ENCODE measurements at regions not wholly inside any gene's neighbourhood (a gene's known extent, or its start where the extent isn't known, plus 50 kb on each side); places are given as distances from the start of the nearest gene placed in this dataset.
"Not testable (repeated sequence)": the region's sequence is repeated elsewhere in the genome, so short reads cannot be mapped to it uniquely, and the experiment has no call there.

DNA sequence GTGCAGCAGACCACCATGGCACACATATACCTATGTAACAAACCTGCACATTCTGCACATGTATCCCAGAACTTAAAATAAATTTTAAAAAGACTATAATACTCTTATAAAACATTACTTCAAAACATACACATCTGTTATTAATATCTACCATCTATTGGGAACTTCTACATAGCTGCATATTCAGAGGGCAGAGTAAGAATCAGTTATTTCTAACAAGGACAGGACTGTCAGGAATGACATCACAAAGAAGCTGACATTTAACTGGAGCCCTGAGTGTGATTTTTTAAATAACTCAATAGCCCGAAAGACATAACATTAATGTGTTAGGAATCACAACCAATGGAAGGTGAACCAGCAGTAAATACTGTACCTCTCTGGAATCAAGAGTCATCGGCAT is 276.7 kb upstream of the ECI2 start:
- no peak for DNase-seq (ENCODE audit: low read depth)

DNA sequence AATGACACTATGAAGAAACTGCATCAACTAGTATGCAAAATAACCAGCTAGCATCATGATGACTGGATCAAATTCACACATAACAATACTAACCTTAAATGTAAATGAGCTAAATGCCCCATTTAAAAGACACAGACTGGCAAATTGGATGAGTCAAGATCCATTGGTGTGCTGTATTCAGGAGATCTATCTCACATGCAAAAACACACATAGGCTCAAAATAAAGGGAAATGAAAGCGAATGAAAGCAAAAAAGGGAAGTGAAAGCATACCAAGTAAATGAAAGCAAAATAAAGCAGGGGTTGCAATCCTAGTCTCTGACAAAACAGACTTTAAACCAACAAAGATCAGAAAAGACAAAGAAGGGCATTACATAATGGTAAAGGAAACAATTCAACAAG is 272.3 kb upstream of the ECI2 start:
- not testable (repeated sequence) for DNase-seq (ENCODE audit: low read depth)

DNA sequence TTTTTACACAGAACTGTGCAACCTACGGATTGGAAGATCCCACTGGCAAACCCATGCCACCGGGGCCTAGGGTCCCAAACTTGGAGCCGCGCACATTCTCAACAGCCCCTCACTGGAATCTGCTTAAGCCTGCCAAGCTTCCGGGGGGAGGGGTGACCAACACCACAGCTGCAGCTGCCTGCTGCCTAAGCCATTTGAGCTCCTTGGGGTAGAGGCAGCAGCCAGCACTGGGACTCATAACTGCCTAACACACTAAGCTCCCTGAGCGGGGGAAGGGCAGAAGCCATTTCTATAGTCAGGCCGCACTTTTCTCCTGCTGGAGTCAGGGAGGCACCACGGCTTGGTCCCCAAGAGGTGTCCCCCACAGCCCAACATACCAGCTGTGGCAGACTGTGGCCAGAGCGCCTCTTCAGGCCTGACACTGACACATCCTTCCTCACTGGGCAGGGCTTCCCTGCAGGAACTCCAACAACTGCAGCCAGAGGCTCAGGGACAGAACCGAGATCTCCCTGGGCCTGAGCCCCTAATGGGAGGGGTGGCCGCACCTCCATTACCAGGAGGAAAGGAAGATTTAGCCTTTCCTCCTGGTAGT is 270.3 kb upstream of the ECI2 start:
- no peak for DNase-seq (ENCODE audit: low read depth)

DNA sequence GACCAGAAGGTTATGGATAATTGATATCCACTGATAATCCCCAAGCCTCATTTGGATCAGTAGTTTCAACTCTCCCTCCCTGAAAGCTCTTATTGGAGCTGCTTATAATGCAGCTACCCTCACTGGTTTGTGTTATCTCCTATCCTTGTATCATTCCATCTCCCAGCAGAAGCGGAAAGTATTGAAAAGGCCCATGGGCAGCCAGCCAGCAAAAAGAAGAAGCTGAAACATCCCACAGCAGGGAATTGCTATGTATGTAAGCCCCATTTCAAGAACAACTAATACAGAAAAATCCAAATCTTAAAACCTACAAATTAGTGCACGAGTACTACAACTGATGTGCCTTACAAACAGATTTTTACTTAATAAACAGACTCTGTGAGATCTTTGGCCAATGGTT is 269.0 kb upstream of the ECI2 start:
- DNase-seq (ENCODE audit: low read depth), result no peak

DNA sequence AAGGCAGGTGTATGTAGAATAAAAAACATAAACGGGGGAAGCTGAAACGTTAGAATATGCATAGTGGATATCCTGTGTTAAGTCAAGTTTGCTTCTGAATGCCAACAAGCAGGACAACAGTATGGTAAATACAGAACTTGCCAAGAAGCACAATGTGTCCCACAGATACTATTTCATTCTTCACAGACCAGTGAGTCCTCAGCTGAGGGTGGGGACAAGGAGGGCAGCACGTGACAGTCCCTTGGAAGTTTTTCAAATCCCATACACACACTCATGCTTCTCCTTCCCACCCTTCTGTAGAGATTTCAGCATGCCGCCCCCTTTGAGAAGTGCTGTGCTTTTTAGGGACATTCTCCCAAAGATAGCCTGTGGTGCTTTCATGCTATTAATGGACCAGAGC is 268.5 kb upstream of the ECI2 start:
- DNase-seq (ENCODE audit: low read depth), result no peak

DNA sequence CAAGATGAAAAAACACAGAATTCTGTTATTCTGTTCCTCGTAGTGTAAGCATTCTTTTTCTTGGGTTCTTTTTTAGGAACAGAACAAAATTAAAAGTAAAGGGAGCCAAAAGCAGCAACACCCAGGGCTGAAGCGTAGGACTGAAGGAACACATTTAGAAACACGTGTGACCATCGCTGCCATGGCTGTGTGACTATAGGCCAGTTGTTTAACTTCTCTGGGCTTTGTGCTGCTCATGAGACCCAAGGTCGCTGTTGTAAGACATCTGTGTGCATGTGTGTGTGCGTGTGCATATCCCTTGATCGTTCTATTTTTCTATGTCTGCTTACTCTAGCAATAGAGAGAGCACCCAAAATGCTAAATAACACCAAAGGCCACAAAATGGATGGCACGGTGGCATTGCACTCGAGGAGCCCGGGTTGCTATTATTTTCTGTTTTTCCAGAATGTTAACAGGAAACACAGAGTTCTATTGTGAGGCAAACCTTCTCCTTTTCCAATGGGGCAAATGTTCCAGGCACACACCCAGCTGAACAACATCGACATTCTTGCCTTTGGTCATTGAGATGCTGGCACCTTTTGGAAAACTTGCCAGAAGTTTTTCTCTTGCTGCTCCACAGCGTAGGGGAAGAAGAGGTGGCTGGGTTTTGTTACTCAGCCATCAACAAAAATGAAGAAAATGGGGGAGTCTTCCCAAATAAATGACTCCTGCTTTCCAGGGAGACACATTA is 267.8 kb upstream of the ECI2 start:
- no peak for DNase-seq (ENCODE audit: low read depth)

DNA sequence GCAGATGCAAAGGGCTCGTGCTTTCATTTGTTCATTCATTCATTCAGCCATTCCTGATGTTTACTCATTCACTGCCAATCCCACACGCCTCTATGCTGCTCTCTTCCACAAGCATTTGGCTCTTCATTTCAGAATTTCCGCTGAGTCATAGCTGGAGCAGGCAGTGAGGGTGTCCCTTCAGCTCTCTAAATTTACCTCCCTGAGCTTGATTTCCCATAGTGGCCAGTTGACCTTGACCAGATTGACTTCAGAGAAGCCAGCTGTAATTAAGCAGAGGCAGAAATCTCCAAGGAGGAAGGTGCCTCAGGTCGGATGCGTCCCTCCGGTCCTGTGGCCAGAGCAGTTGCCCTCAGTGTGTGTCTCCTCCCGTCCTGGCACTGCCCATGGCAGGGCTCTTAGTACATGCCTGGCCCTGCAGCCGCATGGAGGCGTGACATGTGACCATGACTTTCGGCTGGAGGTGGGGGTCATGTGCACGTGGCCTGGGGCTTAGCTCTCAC is 267.2 kb upstream of the ECI2 start:
- no peak for DNase-seq (ENCODE audit: low read depth)

DNA sequence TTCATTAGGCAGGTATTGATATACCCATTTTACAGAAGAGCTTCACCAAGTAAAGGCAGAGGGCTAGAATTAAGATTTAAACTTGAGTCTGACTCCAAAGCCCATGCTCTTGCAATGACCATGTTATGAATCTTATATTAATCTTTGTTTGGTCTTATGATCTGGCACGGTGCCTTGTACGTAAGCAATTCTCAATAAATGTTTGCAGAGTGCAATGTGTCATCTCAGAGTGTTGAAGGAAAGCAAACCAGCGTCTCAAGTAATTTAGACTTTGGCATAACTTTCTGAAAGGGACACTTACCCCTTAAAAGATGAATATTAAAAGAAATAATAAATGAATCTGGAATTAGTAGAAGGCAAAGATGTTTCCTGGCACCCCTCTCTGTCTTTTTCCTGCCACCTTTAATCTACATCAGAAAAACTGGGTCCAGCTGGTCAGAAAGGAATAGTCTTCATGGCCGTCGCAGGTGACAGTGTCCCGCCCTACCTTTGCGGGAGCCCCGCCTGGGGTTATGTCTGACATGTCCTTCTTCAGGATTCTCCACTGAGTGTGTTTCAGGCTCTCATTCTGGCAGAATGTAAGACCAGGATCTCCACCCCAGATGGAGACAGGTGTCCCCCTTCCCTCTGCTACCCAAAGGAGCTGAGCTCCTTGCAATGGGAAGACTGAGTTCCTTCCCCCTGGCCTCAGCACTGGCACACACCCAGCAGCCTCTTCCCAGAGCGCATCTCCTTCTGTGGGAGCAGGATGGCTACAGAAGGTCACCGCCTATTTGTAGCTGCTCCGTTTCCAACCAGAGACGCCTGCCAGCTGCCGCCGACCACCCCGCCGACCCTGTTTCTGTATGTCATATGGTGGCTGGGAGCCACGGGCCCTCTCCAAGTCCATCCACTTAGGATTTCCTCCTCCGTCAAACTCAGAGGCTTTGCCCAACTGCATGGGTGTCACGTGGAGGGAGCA is 266.3 kb upstream of the ECI2 start:
- no peak for DNase-seq (ENCODE audit: low read depth)

DNA sequence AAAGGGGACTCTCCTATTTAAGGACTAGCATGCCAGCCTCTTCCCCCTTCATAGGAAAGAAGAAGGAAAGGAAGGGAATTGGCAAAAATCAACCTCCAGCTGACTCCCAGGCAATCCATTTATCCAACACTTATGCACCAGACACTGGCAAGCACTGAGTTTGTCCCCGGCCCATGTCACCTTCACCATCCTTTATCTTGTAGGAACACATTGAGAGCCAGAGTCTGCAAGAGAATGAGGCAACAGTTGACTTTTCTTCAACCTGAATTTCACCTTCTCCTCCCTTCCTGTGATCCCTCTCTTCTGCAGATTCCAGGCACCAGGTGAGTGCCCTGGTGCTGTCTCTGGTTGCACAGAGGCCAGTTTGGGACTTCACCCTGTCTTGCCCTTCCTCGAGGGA is 264.3 kb upstream of the ECI2 start:
- no peak for DNase-seq (ENCODE audit: low read depth)

DNA sequence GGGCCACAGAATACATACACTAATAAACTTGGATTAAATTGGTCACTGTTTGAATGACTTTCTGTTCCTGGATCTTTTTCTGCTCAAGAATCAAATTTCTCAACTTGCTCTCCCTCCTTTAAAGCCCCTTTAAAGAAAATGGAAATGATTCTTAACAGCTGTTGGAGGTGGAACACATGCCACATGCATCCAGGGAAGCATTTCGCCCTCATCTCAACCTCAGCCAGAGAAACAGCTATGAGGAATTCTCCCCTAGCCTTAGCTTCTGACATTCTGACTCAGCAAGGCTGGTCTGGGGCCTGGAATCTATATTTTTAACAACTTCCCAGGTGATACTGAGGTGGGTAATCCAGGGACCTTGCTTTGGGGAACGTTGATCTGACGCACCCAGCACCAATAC is 263.4 kb upstream of the ECI2 start:
- no peak for DNase-seq (ENCODE audit: low read depth)

DNA sequence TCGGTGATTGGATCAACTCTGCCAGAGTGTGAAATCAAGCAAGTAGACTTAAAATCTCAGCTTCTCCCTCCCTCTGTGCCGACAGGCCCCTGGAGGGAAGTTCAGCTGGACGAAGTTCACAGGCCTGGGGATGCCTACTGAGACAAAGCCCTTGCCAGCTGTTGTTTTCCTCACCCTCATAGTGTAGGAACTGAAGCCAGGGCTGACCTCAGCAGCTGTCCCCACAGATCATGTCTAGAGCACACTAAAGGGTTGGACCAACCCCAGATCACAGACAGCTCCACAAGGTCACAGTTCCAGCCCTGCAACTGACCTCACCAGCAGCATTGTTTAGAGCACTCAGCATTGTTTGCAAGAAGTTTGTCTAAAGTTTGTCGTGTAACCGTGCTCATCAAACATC is 261.9 kb upstream of the ECI2 start:
- DNase-seq (ENCODE audit: low read depth), result no peak

DNA sequence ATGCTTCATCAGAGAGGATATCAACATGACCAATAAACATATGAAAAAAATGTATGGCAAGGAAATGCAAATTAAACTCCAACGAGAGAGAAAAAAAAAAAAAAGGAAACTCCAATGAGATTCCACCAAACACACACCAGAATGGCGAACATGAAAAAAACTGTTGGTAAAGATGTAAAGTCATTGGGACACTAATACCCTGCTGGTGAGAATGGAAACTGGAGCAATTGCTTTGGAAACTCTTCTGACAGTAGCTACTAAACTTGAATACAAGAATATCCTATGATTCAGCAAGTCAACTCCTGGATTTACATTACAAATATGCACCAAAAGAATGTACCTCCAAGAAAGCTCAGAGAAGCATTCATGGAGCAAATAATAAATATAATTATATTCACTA is 260.7 kb upstream of the ECI2 start:
- no peak for DNase-seq (ENCODE audit: low read depth)

DNA sequence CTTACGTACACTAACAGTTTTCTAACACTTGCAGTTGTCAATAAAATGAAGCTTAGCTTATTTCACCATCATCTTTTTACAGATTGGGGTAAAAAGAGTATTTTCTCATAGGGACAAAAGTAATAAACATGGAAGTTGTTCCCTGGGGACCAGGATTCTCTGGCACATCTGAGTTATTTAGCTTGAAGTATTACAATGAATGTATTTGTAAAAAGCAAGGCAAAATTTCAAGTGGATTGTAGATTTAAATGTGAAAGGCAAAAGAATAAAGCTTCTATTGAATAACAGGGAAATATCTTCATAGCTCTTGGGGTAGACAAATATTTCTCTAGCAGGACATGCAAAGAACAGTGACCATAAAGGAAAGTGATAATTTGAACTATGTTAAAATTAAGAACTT is 260.0 kb upstream of the ECI2 start:
- DNase-seq (ENCODE audit: low read depth), result no peak

DNA sequence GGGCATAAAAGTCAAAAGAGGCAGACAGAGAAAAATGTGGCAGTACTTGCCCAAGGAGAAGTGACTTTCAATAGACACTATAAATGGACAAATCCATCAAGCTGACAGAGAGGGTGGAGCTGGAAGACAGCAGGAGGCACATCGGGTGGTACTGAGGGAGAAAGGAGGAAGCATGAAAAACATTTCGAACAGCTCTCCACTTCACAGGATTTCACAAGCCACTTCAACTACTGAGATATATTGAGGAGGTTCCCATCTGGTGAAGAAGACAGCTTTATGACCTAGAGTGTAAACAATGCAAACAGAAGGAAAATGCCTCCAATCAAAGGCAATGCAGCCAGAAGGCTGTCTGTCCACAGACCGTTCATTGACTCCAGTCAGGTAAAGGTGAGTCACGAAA is 259.4 kb upstream of the ECI2 start:
- no peak for DNase-seq (ENCODE audit: low read depth)

DNA sequence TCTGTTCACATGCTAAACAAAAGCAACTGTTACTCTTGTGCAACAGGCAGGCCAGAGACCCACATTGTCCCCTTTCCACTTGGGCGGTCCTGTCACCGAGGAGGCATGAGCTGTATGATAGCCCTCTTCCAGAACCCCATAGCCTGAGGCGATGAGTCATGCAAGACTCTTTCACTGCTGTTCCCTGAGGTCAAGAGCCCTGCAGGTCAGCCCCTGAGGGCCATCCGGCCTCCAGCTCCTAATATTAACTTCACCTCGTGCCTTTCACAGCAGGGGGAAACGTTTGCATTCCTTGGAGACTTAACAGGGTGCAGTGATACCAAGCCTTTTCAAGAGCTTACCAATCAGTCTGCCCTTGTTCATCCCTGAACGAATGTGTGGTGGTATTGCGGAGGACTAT is 253.3 kb upstream of the ECI2 start:
- DNase-seq (ENCODE audit: low read depth), result no peak

DNA sequence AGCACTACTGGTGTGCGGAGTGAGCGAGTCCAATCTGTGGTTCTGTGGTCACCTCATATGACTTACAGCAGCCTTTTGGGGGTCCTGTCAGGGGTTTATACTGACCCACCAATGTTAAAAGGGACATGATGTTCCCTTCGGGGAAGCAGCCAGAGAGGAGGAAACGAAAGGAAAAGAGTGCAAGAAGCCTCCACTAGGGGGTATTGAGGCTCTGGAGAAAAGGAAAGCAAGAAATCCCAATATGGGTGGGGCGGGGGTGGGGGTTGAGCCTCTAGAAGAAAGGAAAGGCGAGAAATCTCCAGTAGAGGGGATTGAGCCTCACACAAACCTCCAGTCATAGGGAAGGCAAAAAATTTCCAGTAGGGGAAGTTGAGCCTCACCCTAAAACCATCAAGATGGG is 249.3 kb upstream of the ECI2 start:
- DNase-seq (ENCODE audit: low read depth), result no peak

DNA sequence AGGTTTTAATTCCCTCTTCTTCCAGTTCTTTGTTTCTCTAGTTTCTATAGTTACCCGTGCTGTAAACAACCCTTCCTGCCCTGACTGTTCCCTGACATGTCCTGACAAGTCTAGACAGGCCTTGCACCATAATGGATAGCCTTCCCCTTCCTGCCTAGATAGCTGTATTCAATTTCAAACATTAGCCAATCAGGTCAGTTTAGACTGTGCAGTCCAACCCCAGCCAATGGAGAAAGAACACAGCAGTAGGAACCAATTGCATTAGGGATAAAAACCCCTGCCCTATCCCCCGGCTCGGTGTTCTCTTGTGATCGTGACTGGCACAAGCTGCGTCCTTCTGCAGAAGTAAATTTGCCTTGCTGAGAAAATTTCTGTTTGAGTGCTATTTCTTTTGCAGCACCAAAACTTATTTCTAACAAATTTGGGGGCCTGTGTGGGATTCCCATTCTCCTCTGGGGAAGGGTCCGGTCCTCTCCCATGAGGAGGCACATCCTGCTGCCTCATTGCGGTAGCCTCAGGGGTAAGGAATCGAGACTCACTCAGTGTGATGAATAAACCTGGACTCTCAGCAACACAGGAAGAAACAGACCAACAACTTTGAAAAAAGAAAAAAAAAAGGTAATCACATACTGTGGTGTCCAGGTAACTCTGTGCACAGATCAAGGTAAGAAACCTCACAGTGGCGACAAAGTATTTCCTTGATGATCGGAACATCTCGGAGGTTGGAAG is 248.7 kb upstream of the ECI2 start:
- DNase-seq (ENCODE audit: low read depth), result no peak

DNA sequence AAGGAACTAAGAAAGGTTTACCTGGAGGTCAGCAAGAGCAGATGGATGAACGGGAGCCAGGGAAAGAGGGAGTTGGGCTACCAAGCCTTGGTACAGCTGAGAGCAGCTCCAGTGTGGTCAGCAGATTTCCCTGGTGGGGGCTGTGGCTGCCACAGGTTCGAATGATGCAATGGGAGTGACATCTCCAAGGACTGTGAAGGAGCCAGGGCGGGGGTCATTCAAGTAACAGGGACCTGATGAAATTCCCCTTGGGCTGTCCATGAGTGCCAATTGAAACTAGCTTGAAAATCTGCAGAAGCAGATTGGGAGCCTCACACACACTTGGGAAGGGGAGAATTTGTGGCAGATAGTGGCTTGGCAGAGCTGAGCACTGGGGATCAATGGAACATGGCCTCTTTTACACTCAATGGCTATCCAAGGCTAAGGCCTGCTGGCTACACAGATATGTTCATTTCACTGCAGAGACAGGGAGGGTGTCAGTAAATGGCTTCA is 247.0 kb upstream of the ECI2 start:
- DNase-seq (ENCODE audit: low read depth), result no peak

DNA sequence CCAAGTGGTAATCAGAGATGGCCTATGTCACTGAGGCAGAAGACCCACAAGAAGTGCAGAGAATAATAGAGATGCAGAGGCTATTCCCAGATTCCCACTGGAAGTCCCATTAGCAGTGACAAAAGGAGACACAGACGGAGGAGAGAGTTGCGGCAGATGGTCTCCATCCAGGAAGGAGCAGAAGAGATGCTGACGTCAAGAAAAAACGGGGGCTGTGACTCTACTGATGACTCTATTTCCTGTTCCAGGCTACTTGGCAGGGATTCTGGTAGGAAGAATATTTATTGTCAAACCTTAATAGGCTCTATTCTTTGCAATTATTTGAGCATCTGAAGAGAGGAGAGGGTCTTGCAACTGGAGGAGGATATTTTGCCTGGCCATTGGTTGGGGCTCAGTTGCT is 246.0 kb upstream of the ECI2 start:
- no peak for DNase-seq (ENCODE audit: low read depth)

DNA sequence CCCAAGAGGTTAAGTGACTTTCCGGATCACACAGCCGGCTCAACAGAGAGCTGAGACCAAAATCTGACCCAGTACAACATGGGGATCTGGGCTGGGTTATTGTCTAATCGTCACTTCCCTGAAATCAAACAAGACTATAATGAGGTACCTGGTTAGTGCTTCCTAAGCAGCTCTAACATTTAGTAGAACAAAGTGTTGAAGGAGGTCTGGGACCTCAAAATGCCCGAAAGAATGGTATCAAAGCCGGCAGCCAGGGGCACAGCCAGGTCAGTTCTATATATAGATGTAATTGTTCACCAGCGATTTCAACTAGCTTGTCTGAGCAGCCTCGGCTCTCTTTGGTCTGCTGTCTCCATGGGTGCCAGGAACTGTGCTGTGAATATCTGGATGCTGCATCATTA is 245.5 kb upstream of the ECI2 start:
- DNase-seq (ENCODE audit: low read depth), result no peak

DNA sequence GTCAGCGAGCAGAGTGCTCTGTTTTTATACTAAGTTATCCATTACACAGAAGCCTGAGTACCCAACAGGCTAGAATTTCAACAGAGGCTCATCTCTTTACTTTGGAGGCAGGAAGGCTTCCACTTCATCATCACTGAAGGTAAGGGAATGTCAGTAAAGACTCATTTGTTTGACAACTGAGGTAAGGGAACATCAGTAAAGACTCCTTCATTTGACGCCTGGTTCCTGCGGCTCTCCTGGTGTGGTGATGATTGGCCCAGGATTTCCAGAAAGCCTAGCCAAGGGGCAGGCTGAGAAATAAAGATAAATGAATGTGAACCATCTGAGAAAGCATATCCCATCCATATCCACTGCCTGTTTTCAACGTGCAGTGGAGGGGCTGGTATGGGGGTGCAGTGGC is 244.6 kb upstream of the ECI2 start:
- DNase-seq (ENCODE audit: low read depth), result no peak

All from stimulated activated CD8-positive, alpha-beta memory T cell treated with anti-CD3 and anti-CD28 coated beads, Interleukin-12 subunit alpha, Interleukin-12 subunit beta, amount 100 ng/mL, for 1 hour (primary cell).